Stimulated activated CD4-positive, alpha-beta T cell treated with anti-CD3 and anti-CD28 coated beads, TNF-alpha, amount 100 ng/mL, for 24 hours (primary cell): ENCODE measurements at regions not wholly inside any gene's neighbourhood (a gene's known extent, or its start where the extent isn't known, plus 50 kb on each side); places are given as distances from the start of the nearest gene placed in this dataset.

ENCODE experiments used
- DNase-seq, 3 experiments: peaks; one replicate each; pipeline ENCODE4 v3.0.0-alpha.2; 2020; ENCODE audit warnings: low read depth in 3 of 3

GRCh38 chr1:87781554-87781953 lies 452.9 kb downstream of the LMO4 start:
- no peak for DNase-seq

DNA sequence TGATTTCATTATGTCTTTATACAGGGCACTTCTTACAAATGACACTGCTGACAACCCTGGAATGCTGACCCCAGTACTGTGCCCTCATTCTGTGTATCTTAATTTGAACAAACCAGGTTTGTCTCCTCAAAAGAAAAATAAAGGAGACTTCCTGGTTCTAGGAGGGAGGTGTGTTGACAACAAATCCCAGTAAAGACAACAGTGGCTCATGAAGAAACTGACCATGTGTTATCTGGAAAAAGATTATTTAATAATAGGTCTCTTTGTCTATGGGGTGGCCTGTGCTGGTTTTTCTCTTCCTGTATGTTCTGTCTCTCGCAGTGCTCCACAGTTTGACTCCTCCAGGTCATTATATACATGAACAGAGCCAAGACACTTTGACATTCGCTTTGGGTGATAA lies 454.6 kb downstream of the LMO4 start:
- DNase-seq, result no peak

- DNase-seq, result no peak
Measured at GRCh38 chr1:87785386-87785785, 456.7 kb downstream of the LMO4 start.

DNA sequence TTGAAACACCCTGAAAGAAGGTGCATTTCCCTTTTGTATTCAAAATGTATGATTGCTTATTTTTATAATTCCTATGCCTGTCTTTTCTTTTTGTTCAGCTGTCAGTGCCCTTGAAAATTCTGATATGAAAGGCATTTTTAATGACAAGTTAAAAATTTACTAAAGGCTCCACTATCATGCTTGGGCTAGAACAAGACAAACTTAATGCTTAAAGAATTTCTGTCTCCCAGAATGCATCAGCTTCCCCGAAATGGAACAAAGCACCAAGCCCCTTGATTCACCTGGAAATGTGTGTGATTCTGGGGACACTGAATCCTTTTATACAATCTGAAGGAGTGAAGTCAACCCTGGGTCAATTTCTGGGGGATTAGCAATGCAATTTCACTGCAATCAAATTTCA lies 457.5 kb downstream of the LMO4 start:
- no peak for DNase-seq

DNA sequence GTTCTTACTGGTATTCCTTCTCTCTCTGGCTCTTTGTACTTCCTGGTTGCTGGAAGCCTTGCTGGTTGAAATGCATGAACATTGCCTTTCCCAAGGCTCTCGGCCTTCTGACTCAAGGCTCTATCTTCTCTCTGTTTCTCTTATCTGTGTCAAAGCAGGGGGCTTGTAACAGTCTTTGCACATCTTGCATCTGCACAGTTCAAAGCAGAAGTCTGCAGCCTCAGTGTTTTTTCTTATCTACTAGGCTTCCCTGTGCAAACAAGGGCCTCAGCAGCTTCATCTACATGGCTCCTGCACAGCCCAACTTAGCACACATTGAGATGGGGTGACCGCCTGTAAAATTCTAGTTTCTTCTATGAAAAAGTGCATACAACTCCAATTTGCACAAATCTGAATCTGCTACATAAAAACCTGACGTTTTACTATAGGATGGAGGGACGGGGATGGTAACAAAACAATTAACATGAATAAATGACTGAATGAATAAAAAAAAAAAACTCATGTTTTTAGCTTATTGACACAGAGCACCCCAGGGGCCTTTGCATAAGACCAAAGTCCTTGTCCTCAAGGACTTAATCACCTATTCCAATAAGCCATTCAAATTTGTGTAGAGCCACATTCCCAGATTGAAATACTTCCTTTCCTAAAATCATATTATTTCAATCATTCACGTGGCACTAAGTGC lies 458.3 kb downstream of the LMO4 start:
- no peak for DNase-seq

DNA sequence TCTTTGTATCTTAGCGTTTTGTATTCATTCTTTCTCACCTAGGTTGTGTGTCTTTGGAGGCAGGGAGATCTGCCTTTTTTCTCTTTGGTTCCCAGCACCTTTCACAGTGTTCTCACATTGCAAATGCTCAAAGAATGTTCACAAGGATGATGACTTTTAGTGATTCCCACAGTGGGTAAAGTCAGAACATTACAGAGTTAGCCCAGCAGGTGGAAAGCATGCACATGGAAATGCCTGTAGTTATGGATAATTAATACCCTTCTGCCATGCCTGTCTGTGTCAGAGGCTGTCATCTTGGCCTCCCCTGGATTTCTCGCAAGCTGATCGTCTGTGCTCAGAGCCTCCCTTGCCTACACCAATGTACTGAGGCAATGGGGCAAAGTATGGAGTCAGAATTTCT lies 458.9 kb downstream of the LMO4 start:
- no peak for DNase-seq

GRCh38 chr1:87790756-87791155 lies 462.1 kb downstream of the LMO4 start:
- DNase-seq, result no peak

GRCh38 chr1:87791931-87792740 lies 463.5 kb downstream of the LMO4 start:
- DNase-seq, result no peak

- no peak for DNase-seq
Measured at GRCh38 chr1:87794788-87795614, 466.3 kb downstream of the LMO4 start.

GRCh38 chr1:87795615-87796337 lies 467.1 kb downstream of the LMO4 start:
- no peak for DNase-seq

DNA sequence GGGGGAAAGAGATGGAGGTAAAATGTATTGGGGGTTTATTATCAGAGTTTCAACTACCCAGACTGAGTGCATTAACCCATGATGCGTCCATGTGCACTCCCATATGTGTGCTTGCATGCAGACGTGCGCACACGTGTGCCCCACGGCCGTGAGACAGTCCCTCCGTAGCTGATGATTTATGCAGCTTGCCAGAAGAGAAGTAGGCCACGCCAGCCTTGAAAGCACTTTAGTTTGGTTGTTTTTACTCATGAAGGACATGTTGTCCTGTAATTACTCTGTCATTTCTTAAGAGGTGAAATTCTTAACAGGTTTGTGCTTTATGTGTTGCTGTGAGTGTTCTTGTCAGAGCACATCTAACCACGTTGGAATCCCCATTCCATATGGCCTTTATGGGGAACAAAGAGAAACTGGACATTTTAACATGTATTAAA lies 467.8 kb downstream of the LMO4 start:
- DNase-seq, result no peak

- DNase-seq, result no peak
Measured at GRCh38 chr1:87799451-87799850, 470.8 kb downstream of the LMO4 start.

GRCh38 chr1:87800006-87800405 lies 471.3 kb downstream of the LMO4 start:
- no peak for DNase-seq

GRCh38 chr1:87803375-87803774 lies 474.7 kb downstream of the LMO4 start:
- no peak for DNase-seq

GRCh38 chr1:87804128-87804527 lies 475.4 kb downstream of the LMO4 start:
- no peak for DNase-seq

DNA sequence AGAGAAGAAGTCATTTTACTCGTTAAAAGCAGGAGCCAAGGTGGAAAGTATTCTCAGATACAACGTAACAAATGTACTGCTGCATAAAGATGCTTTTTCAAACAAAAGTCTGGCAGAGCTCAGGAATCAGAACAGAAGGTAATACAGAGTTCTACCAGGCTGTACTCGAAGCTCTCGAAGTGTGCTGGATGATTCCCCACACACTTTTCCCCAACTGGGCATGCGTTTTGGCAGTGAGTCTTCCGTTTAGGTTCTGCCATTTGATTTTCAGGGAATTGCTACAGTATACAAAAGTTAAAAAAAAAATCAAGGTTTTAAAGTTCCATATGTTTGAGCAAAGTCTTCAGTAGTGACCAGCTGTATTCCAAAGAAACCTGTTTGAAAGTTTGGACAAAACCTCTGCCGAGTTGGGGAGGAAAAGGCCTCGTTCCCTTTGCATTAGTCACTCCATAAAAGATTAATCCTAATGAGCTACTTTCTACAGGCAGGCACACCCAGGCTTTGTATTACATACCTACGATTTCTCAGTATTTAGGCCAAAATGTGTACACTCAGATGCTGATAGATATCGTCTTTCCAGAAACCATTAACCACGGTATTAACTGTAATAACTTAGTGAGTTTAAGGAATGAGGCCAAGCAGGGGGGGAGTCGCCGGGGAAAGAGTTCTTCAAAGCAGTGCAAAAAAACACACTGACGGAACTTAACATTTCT lies 477.1 kb downstream of the LMO4 start:
- DNase-seq, result no peak

- DNase-seq, result no peak
Measured at GRCh38 chr1:87806379-87807094, 477.9 kb downstream of the LMO4 start.

- no peak for DNase-seq
Measured at GRCh38 chr1:87810166-87810565, 481.5 kb downstream of the LMO4 start.

DNA sequence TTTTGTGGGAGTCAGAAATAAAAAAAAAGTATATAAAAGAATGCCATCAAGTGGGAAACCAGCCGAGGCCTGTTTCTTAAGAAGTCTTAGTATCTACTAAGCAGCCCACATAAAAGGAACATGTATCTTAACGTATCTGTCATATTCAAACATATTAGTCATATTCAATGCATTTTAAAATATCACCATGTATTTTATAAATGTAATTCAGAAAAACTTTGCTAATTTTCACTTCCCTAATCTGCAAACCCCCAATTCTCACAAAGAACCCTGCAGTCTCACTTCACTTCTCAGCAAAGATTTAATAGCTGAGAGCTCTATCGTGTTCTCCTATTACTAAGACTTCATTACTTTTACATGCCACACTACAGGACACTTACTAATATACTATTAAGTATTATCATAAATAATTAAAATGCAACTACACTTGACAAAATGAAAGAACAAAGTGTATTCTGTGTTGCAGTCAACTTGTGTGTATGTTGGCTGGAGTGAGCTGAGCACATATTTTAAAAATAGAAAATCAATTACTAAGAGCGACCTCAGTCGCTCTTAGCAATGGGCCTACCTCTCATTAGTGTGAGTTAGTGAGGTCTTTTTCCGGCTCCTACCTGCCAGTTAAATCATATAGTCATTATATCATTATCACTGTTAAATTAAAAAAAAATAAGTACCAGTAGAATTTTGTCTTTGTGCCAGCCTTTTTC lies 484.3 kb downstream of the LMO4 start:
- DNase-seq, result no peak

DNA sequence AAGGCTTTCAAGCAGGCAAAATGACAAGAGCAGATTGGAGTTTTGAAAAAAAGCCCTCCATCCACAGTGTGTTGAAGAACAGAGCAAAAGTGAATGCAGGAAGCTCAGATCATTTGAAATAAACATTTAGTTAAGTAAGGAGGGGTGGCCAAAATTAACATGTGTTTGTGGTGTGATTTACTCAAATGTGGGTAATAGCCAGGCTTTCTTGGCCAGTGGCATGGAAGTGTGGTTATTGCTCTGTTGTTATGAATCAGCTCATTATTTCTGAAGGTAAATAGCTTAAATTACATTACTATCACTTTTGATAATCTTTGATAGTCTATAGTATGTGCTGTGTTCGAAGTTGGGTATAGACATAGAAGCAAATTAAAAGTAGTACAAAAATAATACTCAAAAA lies 485.9 kb downstream of the LMO4 start:
- no peak for DNase-seq
